ENCODE measurements at regions not wholly inside any gene's neighbourhood (a gene's known extent, or its start where the extent isn't known, plus 50 kb on each side); places are given as distances from the start of the nearest gene placed in this dataset.

DNA sequence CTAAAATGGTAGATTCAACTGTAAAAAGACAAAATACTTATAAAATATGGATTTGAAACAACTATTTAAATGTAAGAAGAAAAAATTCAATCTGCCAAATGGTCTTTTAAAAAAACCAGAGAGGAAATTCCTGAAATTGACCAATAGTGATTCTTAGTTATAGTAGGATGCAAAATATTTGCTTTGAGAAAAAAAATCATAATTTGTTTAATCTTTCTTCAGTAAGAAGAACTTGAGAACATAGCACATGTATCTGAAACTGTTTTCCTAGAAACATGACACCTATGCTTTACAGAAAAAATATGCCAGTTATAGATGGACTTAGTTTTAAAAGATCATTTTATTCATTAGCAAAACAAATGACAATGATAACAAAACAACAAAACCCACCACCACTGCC, 186.9 kb upstream of the CD180 start:
- no peak for TF ChIP-seq ZNF580 (tag by site-specific recombination; IDR thresholded peaks at IDR 0.05)
- TF ChIP-seq ZNF704 (tag by site-specific recombination; IDR thresholded peaks at IDR 0.05), result no peak
- TF ChIP-seq PRDM10 (tag by site-specific recombination; IDR thresholded peaks at IDR 0.05), result no peak
- TF ChIP-seq PRDM4 (tag by site-specific recombination; IDR thresholded peaks at IDR 0.05), result no peak
- no peak for TF ChIP-seq CTCF (tag by site-specific recombination; IDR thresholded peaks at IDR 0.05)
- TF ChIP-seq ZNF501 (tag by site-specific recombination; IDR thresholded peaks at IDR 0.05), result no peak
- TF ChIP-seq PATZ1 (tag by site-specific recombination; IDR thresholded peaks at IDR 0.05), result no peak
- no peak for TF ChIP-seq MEIS1 (CRISPR knock-in tag; IDR thresholded peaks at IDR 0.05; ENCODE audit: borderline replicate concordance)
- no peak for TF ChIP-seq ZBTB20 (tag by site-specific recombination; IDR thresholded peaks at IDR 0.05)
- TF ChIP-seq, protein P1, sequence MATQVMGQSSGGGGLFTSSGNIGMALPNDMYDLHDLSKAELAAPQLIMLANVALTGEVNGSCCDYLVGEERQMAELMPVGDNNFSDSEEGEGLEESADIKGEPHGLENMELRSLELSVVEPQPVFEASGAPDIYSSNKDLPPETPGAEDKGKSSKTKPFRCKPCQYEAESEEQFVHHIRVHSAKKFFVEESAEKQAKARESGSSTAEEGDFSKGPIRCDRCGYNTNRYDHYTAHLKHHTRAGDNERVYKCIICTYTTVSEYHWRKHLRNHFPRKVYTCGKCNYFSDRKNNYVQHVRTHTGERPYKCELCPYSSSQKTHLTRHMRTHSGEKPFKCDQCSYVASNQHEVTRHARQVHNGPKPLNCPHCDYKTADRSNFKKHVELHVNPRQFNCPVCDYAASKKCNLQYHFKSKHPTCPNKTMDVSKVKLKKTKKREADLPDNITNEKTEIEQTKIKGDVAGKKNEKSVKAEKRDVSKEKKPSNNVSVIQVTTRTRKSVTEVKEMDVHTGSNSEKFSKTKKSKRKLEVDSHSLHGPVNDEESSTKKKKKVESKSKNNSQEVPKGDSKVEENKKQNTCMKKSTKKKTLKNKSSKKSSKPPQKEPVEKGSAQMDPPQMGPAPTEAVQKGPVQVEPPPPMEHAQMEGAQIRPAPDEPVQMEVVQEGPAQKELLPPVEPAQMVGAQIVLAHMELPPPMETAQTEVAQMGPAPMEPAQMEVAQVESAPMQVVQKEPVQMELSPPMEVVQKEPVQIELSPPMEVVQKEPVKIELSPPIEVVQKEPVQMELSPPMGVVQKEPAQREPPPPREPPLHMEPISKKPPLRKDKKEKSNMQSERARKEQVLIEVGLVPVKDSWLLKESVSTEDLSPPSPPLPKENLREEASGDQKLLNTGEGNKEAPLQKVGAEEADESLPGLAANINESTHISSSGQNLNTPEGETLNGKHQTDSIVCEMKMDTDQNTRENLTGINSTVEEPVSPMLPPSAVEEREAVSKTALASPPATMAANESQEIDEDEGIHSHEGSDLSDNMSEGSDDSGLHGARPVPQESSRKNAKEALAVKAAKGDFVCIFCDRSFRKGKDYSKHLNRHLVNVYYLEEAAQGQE (tag by site-specific recombination; IDR thresholded peaks at IDR 0.05), result no peak
- TF ChIP-seq SETDB1 (IDR thresholded peaks at IDR 0.05; ENCODE audit: insufficient read length, low read length), result no peak
- TF ChIP-seq ZEB2 (tag by site-specific recombination; IDR thresholded peaks at IDR 0.05), result no peak

Data from HEK293 (cell line).